ENCODE measurements at regions not wholly inside any gene's neighbourhood (a gene's known extent, or its start where the extent isn't known, plus 50 kb on each side); places are given as distances from the start of the nearest gene placed in this dataset.

DNA sequence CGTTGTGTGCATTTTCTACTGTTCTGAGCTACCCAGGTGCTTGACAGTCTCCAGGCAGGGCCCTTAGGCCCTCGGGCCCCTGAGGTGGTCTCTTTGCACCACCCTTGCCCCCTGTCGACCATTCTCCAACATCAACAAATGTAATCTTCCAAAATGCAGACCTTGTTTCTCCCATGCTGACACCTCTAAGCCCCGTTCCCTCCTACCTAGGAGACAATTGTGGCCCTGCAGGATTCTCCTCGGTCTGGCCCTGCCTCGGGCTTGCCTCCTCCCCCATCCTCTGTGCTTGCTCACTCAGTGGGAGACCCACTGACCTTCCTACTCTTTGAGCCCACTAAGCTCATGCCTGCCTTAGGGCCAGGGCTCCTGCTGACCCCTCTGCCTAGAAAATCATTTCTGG lies 104.2 kb upstream of the TARDBP start:
- Mint-ChIP-seq H3K9me3 (no peaks in the 10 kb centered on the region), H3K27me3 (ENCODE audit: low read depth) (no peaks in the 10 kb centered on the region), H3K4me1 (peaks cover 7% of the 10 kb centered on the region), H3K27ac (no peak overlapping the region), H3K4me3 (no peak overlapping the region), H3K36me3 (no peaks in the 10 kb centered on the region)
- TF ChIP-seq, protein P1, sequence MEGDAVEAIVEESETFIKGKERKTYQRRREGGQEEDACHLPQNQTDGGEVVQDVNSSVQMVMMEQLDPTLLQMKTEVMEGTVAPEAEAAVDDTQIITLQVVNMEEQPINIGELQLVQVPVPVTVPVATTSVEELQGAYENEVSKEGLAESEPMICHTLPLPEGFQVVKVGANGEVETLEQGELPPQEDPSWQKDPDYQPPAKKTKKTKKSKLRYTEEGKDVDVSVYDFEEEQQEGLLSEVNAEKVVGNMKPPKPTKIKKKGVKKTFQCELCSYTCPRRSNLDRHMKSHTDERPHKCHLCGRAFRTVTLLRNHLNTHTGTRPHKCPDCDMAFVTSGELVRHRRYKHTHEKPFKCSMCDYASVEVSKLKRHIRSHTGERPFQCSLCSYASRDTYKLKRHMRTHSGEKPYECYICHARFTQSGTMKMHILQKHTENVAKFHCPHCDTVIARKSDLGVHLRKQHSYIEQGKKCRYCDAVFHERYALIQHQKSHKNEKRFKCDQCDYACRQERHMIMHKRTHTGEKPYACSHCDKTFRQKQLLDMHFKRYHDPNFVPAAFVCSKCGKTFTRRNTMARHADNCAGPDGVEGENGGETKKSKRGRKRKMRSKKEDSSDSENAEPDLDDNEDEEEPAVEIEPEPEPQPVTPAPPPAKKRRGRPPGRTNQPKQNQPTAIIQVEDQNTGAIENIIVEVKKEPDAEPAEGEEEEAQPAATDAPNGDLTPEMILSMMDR (IDR thresholded peaks at IDR 0.05; ENCODE audit: unreplicated experiment), result no peak
- DNase-seq (ENCODE audit: low spot score in 2 of 2, unreplicated experiment in 2 of 2), result no peak

DNA sequence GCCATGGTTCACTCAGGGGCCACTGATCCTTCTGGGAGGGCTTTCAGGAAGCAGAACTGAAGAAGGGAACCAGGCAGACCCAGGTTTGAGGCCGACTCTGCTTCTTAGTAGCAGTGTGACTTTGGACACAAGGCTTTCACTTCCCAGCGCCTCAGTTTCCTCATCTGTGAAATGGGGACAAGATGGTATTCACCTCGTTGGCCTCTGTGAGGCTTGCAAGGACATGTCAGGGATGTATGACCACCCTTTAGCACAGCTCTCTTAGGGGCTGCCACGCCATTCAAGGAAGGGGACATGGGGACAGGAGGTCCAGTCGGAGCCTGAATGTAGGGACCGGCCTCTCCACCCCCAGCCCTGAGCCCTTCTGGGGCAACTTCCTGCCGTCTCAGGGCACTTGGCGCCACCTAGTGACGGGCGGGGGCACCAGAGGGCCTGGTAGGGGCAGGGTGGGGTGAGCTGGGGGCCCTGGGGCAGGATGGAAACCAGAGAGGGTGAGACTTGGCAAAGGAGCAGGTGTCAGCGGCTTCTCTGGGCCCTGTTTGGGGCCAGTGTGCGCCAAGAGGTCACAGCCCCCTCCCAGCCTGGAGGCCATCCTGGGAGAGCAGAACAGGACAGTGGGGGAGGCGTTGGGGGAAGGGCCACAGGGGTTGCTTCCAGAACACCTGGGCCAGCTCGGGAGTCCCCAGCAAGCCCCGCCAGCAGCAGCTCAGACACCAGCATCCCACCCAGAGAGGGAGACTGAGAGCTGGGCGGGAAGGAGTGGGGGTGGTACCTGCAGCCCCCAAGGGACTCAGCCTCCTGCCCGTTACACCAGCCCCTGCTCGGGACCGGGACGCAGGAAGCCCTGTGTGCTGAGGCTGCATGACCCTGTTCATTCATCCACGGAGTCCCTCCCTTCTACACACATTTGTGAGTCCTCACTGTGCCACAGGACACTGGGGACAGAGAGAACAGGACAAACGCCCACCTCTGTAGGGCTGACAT lies 102.5 kb upstream of the TARDBP start:
- no peaks in the 10 kb centered on the region for H3K9me3 Mint-ChIP-seq
- no peaks in the 10 kb centered on the region for H3K36me3 Mint-ChIP-seq
- no peak overlapping the region for H3K4me3 Mint-ChIP-seq
- peaks cover 6% of the 10 kb centered on the region for H3K4me1 Mint-ChIP-seq
- H3K27me3 Mint-ChIP-seq (ENCODE audit: low read depth), result no peaks in the 10 kb centered on the region
- TF ChIP-seq, protein P1 (IDR thresholded peaks at IDR 0.05; ENCODE audit: unreplicated experiment), result no peak
- DNase-seq (ENCODE audit: low spot score in 2 of 2, unreplicated experiment in 2 of 2), result no peak
- H3K27ac Mint-ChIP-seq, result no peak overlapping the region

DNA sequence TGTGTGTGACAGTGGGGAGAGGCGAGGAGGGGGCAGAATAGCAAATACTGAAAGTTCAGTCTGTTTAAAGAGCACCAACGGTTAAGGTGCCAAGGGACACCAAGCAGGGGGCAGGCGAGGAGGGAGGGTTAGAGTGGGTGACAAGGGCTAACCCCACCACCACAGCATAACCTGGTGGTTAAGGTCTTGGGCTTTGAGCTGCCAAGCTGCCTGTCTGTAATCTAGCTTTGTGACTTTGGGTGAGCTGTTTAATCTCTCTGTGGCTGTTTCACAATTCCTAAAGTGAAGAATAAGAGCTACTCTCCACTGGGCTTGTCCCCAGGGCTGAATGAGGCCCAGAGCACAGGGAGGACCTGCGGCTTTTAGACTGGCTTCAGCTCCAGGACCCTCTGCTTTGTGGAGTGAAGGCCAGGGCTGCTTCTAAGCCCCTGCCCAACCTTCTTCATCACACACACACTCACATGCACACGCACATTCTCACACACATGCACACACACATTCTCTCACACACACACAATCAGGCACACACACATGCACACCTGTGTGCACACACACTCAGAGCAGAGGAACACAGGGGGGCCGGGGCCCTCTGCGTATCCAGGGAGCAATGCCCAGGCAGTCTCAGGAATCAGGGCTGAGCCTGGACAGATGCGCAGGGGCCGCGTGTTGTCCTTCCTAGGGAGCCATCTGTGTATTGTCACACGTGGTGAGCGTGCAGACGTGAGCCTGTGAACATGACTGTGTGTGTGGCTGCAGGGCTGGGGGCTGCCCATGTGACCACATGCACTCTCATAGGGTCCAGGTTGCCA lies 101.6 kb upstream of the TARDBP start:
- DNase-seq (ENCODE audit: low spot score in 2 of 2, unreplicated experiment in 2 of 2), result no peak

DNA sequence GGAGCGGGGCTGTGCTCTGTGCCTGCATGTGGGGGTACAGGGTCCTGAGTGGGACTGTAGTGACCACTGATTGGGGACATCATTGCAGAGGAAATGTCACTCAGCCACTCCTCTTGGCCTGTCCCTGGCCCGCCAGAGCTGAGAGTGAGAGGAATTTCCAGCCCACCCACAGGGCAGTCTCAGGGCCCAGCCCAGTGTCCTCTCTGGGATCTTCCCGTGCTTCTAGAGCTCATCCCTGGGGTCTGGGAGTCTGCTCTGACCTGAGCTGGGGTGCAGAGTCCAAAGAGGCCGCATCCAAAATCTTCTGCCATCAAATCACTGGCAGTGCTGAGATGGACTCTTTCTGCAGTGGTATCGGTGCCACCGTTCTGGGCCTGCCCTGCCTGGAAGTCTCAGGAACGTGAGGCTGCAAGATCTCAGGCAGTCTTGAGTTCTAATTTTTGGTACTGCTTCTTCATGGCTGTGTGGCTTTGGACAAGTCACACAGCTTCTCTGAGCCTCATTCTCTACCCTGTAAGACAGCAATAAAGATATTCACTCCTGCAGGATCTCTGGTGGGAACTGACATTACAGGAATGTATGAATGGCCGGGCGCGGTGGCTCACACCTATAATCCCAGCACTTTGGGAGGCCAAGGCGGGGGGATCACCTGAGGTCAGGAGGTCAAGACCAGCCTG lies 100.8 kb upstream of the TARDBP start:
- no peak overlapping the region for H3K27ac Mint-ChIP-seq

More for the DNA sequence above, 101.6 kb upstream of the TARDBP start:
- Mint-ChIP-seq H3K9me3 (no peaks in the 10 kb centered on the region), H3K27ac (no peak overlapping the region), H3K36me3 (no peaks in the 10 kb centered on the region), H3K4me1 (peaks cover 6% of the 10 kb centered on the region), H3K4me3 (no peak overlapping the region), H3K27me3 (ENCODE audit: low read depth) (no peaks in the 10 kb centered on the region)
- TF ChIP-seq, protein P1 (IDR thresholded peaks at IDR 0.05; ENCODE audit: unreplicated experiment), result no peak

DNA sequence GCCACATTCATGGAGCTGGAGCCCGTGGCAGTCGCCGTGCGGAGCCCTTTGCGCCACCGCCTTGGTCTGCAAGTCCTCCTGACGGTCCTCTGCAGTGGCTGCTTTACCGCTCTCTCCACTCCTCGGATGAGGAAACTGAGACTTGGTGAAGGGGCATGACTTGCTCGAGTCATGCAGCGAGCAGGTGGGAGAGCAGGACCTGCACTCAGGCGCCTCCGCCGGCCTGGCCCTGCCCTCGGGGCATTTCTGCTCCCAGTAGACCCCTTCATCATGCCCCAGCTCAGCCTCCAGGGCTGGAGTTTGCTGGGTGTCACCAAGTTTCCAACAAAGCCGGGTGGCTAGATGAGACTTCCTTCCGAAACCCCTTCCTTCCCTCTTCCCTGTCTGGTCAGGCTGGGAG lies 100.0 kb upstream of the TARDBP start:
- DNase-seq (ENCODE audit: low spot score in 2 of 2, unreplicated experiment in 2 of 2), result no peak
- no peak overlapping the region for H3K4me3 Mint-ChIP-seq
- no peaks in the 10 kb centered on the region for H3K9me3 Mint-ChIP-seq
- TF ChIP-seq, protein P1 (IDR thresholded peaks at IDR 0.05; ENCODE audit: unreplicated experiment), result no peak
- H3K27me3 Mint-ChIP-seq (ENCODE audit: low read depth), result peaks cover under 1% of the 10 kb centered on the region
- H3K4me1 Mint-ChIP-seq, result peaks cover 9% of the 10 kb centered on the region
- H3K27ac Mint-ChIP-seq, result no peak overlapping the region
- no peaks in the 10 kb centered on the region for H3K36me3 Mint-ChIP-seq

More for the DNA sequence above, 100.8 kb upstream of the TARDBP start:
- Mint-ChIP-seq H3K4me1 (peaks cover 9% of the 10 kb centered on the region), H3K4me3 (no peak overlapping the region), H3K36me3 (no peaks in the 10 kb centered on the region), H3K9me3 (no peaks in the 10 kb centered on the region), H3K27me3 (ENCODE audit: low read depth) (no peaks in the 10 kb centered on the region)
- no peak for DNase-seq (ENCODE audit: low spot score in 2 of 2, unreplicated experiment in 2 of 2)
- TF ChIP-seq, protein P1 (IDR thresholded peaks at IDR 0.05; ENCODE audit: unreplicated experiment), result no peak

All from mesothelial cell of epicardium (in vitro differentiated cells).